ENCODE measurements at regions not wholly inside any gene's neighbourhood (a gene's known extent, or its start where the extent isn't known, plus 50 kb on each side); places are given as distances from the start of the nearest gene placed in this dataset.

DNA sequence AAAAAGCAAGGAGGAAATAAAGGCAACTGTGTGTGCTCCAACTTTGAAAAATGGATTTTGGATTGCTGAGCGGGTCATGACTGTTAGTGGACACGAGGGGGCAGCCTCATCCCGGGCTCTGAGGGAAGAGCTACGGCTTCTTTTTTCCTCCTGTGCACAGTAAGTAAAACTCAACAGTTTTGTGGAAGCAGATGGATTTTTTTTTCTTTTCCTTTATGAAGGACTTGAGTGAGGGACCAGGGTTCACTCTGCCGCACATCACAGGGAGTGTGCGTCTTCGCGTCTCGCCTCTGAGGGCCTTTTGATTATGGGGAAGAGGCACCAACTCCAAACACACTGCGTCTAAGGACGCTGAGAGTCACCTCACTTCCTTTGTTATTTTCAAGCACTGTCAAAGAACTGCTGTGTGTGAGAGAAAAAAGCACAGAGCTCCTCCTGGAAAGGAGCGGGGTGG lies 80.3 kb upstream of the GOT2 start (continued):
- TF ChIP-seq ZNF30 (CRISPR knock-in tag; IDR thresholded peaks at IDR 0.05) (no peak), ARNTL (CRISPR knock-in tag; IDR thresholded peaks at IDR 0.05) (no peak), KAT8 (CRISPR knock-in tag; IDR thresholded peaks at IDR 0.05) (no peak), EHMT2 (IDR thresholded peaks at IDR 0.05; ENCODE audit: borderline replicate concordance, low read depth, low read length) (no peak), ZNF841 (CRISPR knock-in tag; IDR thresholded peaks at IDR 0.05; ENCODE audit: borderline replicate concordance) (no peak), SMC3 (IDR thresholded peaks at IDR 0.05; ENCODE audit: low read length) (peak; percentile 94), EZH2 (conservative IDR thresholded peaks at IDR 0.05; ENCODE audit: low read depth, low read length) (no peak), KDM2A (CRISPR knock-in tag; IDR thresholded peaks at IDR 0.05; ENCODE audit: borderline replicate concordance, low read depth) (0 out of 2 replicates have a peak, but pooled peaks have one; percentile 52), ZNF788 (CRISPR knock-in tag; IDR thresholded peaks at IDR 0.05; ENCODE audit: borderline replicate concordance) (0 out of 2 replicates have a peak, but pooled peaks have one; percentile 26), STAG1 (CRISPR knock-in tag; IDR thresholded peaks at IDR 0.05) (peak; percentile 94), CREB3 (CRISPR knock-in tag; IDR thresholded peaks at IDR 0.05) (no peak), HOXA7 (CRISPR knock-in tag; IDR thresholded peaks at IDR 0.05) (no peak), MATR3 (CRISPR knock-in tag; IDR thresholded peaks at IDR 0.05) (no peak)
- TF ChIP-seq, protein P1, sequence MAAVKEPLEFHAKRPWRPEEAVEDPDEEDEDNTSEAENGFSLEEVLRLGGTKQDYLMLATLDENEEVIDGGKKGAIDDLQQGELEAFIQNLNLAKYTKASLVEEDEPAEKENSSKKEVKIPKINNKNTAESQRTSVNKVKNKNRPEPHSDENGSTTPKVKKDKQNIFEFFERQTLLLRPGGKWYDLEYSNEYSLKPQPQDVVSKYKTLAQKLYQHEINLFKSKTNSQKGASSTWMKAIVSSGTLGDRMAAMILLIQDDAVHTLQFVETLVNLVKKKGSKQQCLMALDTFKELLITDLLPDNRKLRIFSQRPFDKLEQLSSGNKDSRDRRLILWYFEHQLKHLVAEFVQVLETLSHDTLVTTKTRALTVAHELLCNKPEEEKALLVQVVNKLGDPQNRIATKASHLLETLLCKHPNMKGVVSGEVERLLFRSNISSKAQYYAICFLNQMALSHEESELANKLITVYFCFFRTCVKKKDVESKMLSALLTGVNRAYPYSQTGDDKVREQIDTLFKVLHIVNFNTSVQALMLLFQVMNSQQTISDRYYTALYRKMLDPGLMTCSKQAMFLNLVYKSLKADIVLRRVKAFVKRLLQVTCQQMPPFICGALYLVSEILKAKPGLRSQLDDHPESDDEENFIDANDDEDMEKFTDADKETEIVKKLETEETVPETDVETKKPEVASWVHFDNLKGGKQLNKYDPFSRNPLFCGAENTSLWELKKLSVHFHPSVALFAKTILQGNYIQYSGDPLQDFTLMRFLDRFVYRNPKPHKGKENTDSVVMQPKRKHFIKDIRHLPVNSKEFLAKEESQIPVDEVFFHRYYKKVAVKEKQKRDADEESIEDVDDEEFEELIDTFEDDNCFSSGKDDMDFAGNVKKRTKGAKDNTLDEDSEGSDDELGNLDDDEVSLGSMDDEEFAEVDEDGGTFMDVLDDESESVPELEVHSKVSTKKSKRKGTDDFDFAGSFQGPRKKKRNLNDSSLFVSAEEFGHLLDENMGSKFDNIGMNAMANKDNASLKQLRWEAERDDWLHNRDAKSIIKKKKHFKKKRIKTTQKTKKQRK (IDR thresholded peaks at IDR 0.05; ENCODE audit: low read length), result no peak

Measured in HepG2 (cell line).